Nephron progenitor cell (in vitro differentiated cells): ENCODE measurements at regions not wholly inside any gene's neighbourhood (a gene's known extent, or its start where the extent isn't known, plus 50 kb on each side); places are given as distances from the start of the nearest gene placed in this dataset.

Experiments
- DNase-seq: peaks from one replicate; pipeline ENCODE4 v3.0.0; 2021
- H3K27ac Mint-ChIP-seq: 2 replicates; pipeline ENCODE4 v1.8.0; 2021; ENCODE audit warnings: mild to moderate bottlenecking, moderate library complexity, mixed read lengths
- H3K27me3 Mint-ChIP-seq: 2 replicates; pipeline ENCODE4 v1.8.0; 2021; ENCODE audit warnings: mild to moderate bottlenecking, low read depth, mixed read lengths; ENCODE audit not compliant: poor library complexity
- H3K36me3 Mint-ChIP-seq: 2 replicates; pipeline ENCODE4 v1.8.0; 2021; ENCODE audit warnings: low read depth, mixed read lengths
- H3K4me1 Mint-ChIP-seq: 2 replicates; pipeline ENCODE4 v1.8.0; 2021; ENCODE audit warnings: mixed read lengths
- H3K4me3 Mint-ChIP-seq: 2 replicates; pipeline ENCODE4 v1.8.0; 2021; ENCODE audit warnings: mild to moderate bottlenecking, moderate library complexity, mixed read lengths
- H3K9me3 Mint-ChIP-seq: 2 replicates; pipeline ENCODE4 v1.8.0; 2021; ENCODE audit warnings: mild to moderate bottlenecking, moderate library complexity, mixed read lengths
- TF ChIP-seq, protein P1 (sequence below): fragments of 200-600 bp; sonication (generic); IDR thresholded peaks from 2 replicates; pipeline ENCODE4 v1.5.0; 2021; ENCODE audit warnings: antibody characterized with exemption

DNA sequence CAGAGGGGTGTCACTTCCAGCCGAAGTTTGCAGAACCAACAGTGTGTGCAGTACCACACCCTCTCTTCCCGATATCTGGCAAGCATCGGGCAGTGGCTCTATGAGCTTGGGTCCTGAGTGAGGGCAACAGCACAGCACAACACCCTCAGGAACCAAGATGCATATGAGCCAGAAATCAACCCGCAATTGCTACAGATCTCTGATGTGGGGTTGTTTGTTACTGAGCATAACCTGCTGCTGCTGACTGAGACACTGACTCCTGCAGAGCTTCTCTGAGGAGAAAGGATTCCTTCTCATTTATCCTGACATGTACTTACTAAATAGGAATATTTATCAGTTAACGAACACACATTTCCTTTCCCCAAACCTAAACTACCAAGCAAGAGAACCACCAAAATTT lies 218.3 kb downstream of the RBFOX3 start:
- H3K9me3 Mint-ChIP-seq, result no peaks in the 10 kb centered on the region
- peaks cover 82% of the 10 kb centered on the region for H3K27me3 Mint-ChIP-seq
- H3K4me1 Mint-ChIP-seq, result peaks cover 3% of the 10 kb centered on the region
- H3K36me3 Mint-ChIP-seq, result no peaks in the 10 kb centered on the region
- no peak overlapping the region for H3K27ac Mint-ChIP-seq
- DNase-seq, result no peak
- H3K4me3 Mint-ChIP-seq, result no peak overlapping the region
- TF ChIP-seq, protein P1, sequence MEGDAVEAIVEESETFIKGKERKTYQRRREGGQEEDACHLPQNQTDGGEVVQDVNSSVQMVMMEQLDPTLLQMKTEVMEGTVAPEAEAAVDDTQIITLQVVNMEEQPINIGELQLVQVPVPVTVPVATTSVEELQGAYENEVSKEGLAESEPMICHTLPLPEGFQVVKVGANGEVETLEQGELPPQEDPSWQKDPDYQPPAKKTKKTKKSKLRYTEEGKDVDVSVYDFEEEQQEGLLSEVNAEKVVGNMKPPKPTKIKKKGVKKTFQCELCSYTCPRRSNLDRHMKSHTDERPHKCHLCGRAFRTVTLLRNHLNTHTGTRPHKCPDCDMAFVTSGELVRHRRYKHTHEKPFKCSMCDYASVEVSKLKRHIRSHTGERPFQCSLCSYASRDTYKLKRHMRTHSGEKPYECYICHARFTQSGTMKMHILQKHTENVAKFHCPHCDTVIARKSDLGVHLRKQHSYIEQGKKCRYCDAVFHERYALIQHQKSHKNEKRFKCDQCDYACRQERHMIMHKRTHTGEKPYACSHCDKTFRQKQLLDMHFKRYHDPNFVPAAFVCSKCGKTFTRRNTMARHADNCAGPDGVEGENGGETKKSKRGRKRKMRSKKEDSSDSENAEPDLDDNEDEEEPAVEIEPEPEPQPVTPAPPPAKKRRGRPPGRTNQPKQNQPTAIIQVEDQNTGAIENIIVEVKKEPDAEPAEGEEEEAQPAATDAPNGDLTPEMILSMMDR, result no peak

DNA sequence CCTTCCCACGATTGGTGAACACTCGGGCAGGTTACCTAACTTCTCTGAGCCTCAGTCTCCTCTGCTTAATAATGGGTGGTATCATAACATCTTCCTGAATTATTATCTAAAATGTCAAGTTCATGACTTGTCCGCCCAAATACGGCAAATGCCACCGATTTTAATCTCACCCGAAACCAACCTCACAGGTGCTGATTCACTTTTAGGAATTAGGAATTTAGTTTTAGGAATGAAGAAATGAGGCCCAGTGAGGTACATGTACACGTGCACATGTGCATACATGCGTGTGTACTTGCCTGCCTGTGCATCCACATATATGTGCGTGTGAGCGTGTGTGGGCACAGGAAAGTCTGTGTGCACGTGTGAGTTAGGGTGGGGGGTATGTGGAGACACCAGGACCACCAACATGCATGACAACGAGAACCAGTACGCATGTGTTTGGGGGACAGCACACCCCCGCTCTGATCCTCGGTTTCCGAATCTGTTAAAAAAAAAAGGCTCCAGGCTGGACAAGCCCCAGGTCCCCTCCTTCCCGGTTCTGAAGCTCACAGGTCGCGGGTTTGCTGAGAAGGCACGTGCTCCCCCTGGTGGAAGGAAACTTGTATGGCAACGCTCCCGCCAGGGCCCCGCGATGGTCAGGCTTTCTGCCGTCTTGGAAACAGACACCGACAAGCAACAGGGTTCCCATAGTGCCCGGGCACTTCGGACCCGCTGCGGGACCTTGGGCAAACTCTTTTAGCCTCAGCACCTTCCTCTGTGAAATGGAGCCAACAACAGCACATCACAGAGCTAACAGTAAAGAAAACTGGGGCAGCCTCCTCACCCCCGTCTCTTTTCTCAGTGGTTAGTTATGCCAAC lies 219.2 kb downstream of the RBFOX3 start:
- TF ChIP-seq, protein P1, result peak; percentile 87
- no peaks in the 10 kb centered on the region for H3K36me3 Mint-ChIP-seq
- no peaks in the 10 kb centered on the region for H3K9me3 Mint-ChIP-seq
- H3K27me3 Mint-ChIP-seq, result peaks cover 84% of the 10 kb centered on the region
- H3K27ac Mint-ChIP-seq, result no peak overlapping the region
- no peak overlapping the region for H3K4me3 Mint-ChIP-seq
- no peaks in the 10 kb centered on the region for H3K4me1 Mint-ChIP-seq
- DNase-seq, result peak; percentile 88

DNA sequence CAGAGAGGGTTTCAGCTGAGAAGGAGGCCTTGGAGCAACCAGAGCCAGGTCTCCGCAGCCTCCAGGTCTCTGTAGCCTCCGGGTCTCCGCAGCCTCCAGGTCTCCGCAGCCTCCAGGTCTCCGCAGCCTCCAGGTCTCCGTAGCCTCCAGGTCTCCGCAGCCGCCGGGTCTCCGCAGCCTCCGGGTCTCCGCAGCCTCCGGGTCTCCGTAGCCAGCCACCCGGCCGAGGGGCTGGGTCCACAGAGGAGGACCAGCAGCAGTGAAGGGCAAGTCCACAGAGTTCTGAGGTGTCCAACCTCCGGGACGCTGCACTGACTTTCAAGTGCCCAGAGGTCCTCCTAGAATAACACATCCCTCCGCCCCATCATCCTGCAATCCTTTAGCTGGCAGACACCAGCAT lies 221.0 kb downstream of the RBFOX3 start:
- TF ChIP-seq, protein P1, result no peak
- no peaks in the 10 kb centered on the region for H3K36me3 Mint-ChIP-seq
- no peaks in the 10 kb centered on the region for H3K4me1 Mint-ChIP-seq

DNA sequence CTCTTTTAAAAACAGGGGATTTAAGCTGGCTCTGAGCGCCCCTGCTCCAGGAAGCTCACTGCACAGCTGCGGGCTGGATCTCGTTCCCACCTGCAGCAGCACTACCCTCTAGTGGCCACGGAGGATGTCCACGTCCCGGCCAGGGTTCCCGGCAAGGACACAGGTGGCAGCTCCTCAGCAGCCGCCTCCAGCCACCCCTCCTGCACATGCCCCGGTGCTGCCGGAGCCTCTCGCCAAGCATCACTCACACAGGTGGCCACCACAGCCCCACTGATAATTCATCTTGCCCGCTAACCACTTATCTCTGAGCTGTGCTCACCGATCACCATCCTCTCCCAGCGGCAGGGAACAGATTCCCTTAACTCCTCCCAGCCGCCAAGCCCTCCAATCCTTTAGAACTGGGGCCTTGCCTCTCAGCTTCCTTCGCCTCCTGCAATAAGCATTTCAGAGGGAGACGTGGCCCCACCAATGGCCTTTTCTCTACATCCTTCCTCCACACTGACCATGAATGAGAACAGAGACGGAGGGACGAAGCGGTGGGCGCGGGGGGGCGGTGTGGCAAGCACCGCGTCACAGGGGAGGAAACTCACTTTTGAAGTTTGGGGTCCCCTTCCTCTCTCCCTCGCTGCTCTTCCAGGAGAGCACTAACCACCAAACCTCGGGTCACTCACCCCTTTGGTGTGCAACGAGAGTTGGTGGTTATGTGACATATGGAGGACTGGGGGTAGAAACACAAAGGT lies 222.1 kb downstream of the RBFOX3 start:
- Mint-ChIP-seq H3K27ac (no peak overlapping the region), H3K36me3 (no peaks in the 10 kb centered on the region), H3K4me3 (no peak overlapping the region), H3K9me3 (no peaks in the 10 kb centered on the region), H3K27me3 (peaks cover 71% of the 10 kb centered on the region), H3K4me1 (no peaks in the 10 kb centered on the region)
- peak; percentile 79 for DNase-seq
- TF ChIP-seq, protein P1, result peak; percentile 81

More for the DNA sequence above, 221.0 kb downstream of the RBFOX3 start:
- no peaks in the 10 kb centered on the region for H3K9me3 Mint-ChIP-seq
- H3K27ac Mint-ChIP-seq, result no peak overlapping the region
- DNase-seq, result no peak
- no peak overlapping the region for H3K4me3 Mint-ChIP-seq
- H3K27me3 Mint-ChIP-seq, result peaks cover 83% of the 10 kb centered on the region

DNA sequence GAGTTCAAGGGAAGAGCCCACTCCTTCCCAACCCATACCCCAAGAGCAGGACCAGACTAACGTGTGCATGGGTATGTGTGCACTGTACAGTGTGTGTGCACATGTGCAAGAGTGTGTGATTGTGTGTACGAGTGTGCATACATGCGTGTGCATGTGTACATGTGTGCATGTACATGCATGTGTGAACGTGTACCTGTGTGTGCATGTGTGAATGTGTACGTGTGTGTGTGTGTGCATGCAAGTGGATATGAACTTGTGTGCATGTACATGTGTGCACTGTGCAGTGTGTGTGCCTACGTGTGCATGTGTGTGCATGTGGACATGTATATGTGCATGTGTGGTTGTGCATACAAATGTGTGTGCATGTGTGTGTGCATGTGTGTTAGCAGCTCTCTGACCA lies 223.1 kb downstream of the RBFOX3 start:
- no peak for DNase-seq
- no peaks in the 10 kb centered on the region for H3K4me1 Mint-ChIP-seq
- H3K27me3 Mint-ChIP-seq, result peaks cover 71% of the 10 kb centered on the region
- TF ChIP-seq, protein P1, result no peak
- H3K36me3 Mint-ChIP-seq, result no peaks in the 10 kb centered on the region
- H3K27ac Mint-ChIP-seq, result no peak overlapping the region
- no peak overlapping the region for H3K4me3 Mint-ChIP-seq
- no peaks in the 10 kb centered on the region for H3K9me3 Mint-ChIP-seq
